GM19372 (cell line): ENCODE measurements at regions not wholly inside any gene's neighbourhood (a gene's known extent, or its start where the extent isn't known, plus 50 kb on each side); places are given as distances from the start of the nearest gene placed in this dataset.
"Not testable (repeated sequence)": the region's sequence is repeated elsewhere in the genome, so short reads cannot be mapped to it uniquely, and the experiment has no call there.

Experiments used
- ATAC-seq: cut with Tn5 transposase; IDR thresholded peaks from one replicate; pipeline ENCODE4 v1.9.1; 2021; ENCODE audit warnings: mild to moderate bottlenecking, low read depth, moderate library complexity; ENCODE audit not compliant: unreplicated experiment

GRCh38 chr4:15332377-15332776 is 95.5 kb upstream of the C1QTNF7 start:
- ATAC-seq = no peak

DNA sequence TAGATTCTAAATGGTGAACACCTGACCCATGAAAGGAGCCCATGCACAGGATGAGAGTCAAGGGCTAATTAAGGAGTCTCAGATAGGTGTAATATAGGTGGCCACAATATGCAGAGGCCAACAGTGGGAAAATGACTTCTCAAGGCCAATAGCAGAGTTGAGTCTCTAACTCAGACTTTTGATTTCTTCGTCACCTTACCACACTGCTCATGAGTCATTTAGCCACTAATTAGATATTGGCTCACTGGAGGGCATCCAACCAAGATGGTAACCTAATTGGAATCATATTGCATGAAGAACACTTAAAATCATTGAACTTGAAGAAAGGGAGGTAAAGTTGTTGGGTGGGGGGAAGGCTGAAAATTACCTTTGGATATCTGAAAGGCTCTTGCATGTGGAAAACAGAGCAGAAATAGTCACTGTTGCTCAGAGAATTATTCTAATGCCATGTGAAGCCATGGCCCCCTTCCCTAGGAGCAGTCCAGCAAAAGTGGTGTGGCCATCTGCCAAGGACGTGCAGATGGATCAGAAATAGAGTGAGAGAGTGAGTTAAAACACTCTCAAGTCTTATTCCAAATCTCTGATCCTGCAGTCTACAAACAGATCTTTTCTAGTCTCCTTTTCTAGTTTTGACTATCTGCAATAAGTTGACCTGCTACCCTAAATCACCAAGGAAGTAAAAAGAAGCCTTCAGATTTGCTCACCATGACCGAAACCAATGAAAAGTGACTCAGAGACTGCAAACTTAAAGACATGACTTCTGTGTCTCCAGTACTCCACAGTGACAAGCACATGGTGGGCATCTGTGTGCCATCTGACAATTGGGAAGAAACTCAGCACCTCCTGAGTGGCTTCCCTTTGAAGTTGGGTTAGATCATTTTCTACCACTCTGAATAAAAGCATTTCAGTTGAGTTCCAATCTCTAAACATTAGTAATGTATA is 93.9 kb upstream of the C1QTNF7 start:
- ATAC-seq = no peak

- no peak for ATAC-seq
Observed at GRCh38 chr4:15336410-15337167, 91.2 kb upstream of the C1QTNF7 start.

DNA sequence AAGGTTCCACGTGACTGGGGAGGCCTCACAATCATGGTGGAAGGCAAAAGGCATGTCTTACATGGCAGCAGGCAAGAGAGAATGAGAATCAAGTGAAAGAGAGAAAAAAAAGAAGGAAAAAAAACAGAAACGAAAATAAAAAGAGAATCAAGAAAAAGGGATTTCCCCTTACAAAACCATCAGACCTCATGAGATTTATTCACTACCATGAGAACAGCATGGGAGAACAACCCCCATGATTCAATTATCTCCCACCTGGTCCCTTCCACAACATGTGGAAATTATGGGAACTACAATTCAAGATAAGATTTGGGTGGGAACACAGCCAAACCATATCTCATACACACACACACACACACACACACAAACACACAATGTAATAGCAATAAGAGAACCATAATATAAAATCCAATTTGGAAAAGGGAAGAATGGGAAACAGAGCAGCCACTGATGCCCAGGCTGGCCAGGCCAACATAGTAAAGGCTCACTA is 90.6 kb upstream of the C1QTNF7 start:
- ATAC-seq = not testable (repeated sequence)

DNA sequence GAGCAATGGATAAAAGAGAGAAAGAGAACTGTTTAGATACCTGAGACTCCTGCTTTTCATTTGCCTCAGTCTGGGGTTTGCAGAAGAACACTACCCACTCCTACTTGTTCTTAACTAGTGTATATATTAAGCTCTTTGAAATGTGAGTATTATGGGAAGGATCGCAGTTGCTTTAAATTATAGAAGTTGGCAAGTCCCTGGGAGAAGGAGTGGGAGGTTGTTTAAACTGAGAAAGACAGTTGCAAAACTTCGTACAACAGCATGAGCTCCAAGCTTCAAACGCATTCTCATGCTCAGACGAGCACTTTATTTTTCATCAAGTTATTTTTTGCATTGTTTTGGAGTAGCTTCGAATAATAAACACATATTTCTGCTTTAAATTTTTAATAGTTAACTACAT is 88.1 kb upstream of the C1QTNF7 start:
- no peak for ATAC-seq

DNA sequence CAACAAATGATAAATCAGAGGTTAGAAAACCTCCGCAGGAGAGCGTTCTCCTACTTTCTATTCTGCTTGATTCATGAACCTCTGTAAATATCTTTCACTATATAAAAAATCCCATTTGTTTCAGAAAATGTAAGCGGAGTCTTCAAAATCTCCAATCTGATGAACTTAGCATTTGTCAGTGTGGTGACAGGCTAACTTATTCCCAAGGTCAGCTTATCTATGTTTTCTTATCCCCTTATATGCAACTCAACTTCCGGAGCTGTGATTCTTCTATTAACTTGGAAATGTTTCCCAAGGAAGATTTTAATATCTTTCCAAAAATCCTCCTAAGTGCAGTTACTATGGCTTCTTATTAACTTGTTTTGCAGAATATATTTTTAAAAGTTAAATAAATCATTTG is 87.5 kb upstream of the C1QTNF7 start:
- ATAC-seq = no peak

DNA sequence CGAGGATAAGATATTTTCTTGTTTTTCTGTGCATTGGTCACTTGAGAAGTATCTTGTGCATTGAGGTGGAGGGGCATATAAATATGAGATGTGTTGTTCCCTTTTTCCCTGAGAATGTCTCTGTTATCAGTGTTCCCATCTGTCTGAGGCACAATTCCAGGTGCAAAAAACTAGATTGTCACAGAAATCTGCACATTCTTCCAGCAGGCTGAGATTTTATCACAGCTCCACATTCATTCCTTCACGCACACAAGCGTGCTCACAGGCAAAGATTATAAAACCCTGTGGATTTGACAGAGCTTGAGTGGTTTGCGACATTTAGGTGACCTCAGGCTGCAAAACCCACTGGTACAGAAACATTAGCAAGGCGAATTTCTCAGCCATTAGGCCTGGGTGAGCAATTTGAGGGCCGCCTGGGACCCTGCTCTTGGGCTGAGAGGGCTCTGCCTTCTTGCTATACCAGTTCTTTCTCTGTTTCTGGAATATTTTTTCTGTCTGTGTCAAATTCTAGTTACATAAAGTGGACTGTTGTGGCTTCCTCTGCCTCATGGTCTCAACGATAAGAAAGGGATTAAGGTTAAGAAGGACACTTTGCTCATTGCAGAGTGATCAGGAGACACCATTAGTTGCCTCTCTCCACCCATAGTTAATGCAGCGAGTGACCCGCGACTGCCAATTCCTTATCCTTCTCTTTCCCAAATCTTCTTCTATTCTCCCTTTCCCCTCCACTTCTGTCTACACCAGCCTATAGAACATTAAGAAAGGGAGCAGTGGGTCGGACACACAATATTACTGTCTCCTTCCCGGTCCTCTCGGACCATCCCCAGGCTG is 86.7 kb upstream of the C1QTNF7 start:
- no peak for ATAC-seq

GRCh38 chr4:15341733-15342300 is 86.0 kb upstream of the C1QTNF7 start:
- no peak for ATAC-seq

DNA sequence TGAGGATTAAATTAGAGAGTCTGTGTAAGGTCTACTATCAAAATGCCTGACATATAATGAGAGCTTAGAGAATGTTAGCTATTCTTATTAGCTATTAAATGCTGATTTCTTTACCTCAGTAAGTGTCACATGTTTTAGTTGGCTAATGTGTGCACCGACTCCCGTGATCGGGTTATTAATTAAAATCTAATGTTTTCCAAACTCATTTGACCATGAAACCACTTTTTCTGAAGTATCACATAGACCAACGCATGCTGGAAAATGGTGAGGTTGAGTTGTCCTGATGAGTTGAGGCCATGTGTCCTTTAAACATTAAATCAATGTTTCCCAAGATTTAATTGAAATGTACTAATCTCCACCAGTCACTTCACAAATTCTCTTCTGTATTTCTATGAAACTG is 84.8 kb upstream of the C1QTNF7 start:
- ATAC-seq = no peak

- ATAC-seq = no peak
Observed at GRCh38 chr4:15343581-15343980, 84.3 kb upstream of the C1QTNF7 start.

DNA sequence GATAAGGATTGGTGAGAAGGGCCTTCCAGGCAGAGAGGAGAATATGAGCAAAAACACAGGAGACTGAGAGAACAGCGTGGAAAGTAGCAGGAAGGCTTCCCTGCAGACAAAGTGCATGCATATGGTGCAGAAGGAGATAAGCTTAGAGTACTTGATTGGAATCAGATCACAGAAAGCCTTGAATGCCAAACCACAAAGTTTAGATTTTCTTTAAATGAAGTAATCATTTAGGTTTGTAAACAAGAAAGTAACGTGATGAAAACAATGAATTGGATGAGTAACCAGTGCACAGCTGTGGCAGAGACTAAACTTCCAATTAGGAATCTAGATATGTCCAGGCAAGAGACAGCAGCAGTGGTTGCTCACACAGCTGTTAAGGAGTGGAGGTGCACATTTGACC is 83.8 kb upstream of the C1QTNF7 start:
- ATAC-seq = no peak

DNA sequence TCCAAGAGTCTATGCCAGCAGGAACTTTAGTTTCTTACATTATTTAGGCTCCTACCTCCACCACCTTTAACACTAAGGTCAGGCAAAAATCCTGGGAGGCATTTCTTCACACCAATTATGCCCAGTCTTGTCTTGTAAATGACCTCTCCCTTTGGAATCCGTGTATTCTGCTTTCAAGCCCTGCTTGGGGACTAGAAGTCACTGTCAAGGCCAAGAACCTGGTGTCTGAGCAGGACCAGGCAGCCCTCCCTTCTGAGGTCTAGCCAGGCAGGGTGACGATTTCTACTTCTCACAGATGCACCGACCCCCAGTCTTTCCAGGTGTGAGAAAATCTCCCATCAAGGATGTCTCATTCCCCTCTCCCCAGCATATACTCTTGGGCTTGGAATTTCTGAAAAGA is 82.7 kb upstream of the C1QTNF7 start:
- ATAC-seq = no peak

- ATAC-seq = no peak
Observed at GRCh38 chr4:15348236-15348635, 79.6 kb upstream of the C1QTNF7 start.

DNA sequence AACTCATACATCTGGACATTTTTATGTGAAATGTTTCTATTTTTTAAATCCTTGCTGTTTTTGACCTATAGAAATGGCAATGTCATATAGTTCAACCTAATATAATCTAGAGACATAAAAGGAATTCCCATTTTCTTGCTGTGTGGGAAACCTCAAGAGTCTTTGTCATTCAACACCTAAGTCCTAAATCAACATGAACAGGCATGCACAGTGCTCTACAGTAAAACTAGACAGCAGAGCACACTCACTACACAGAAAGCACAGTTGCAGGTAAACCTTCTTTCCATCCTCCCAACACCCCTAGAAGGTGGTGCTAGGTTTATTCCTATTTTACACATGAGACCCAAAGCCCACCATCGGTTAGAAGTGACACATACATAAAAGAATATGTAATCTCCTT is 79.1 kb upstream of the C1QTNF7 start:
- no peak for ATAC-seq

- no peak for ATAC-seq
Observed at GRCh38 chr4:15349531-15349935, 78.3 kb upstream of the C1QTNF7 start.

- ATAC-seq = no peak
Observed at GRCh38 chr4:15349965-15350364, 77.9 kb upstream of the C1QTNF7 start.

DNA sequence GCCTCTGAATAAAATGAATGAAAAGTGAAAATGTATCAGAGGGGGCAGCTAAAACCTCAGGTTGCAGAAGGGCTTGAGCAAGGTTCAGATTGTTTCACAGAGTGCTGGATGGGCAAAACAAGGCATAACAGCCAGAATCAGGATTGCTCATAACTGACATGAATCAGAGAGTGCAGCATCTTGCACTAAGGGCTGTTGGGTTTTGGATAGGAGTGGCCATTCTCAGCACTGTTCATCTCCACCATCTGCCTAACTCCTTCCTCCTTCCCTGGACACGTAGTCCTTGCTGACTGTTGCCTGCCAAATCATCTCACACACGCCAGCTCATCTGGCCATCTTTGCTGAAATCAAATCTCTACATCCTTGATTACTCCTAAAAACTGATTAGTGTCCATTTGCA is 75.3 kb upstream of the C1QTNF7 start:
- no peak for ATAC-seq

- no peak for ATAC-seq
Observed at GRCh38 chr4:15353207-15353606, 74.6 kb upstream of the C1QTNF7 start.

- no peak for ATAC-seq
Observed at GRCh38 chr4:15354371-15355297, 73.2 kb upstream of the C1QTNF7 start.
